ENCODE measurements at regions not wholly inside any gene's neighbourhood (a gene's known extent, or its start where the extent isn't known, plus 50 kb on each side); places are given as distances from the start of the nearest gene placed in this dataset.

DNA sequence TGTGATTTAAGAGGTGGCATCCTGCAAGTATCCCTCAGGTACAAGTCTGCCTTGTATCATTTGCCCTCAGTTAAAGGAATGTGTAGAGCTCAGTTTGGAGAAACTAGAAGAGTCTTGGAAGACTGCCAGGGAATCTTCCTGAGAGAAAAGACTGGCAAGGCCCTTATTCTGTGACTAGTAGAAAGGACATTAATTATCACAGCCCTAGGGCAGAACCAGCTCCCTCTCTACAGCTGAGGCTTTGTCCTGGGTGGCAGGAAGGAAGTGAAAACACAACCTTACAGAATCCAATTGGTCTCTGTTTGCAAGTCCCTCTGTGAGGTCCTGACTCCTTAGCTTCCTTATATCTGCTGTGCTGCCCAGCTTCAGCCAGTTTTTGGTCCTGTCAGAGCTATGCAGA, 385.9 kb upstream of the CYRIA start:
- Histone ChIP-seq H3K4me2 (no peak overlapping the region), H3K36me3 (replicated peaks; ENCODE audit: insufficient read depth, low read depth) (no peaks in the 10 kb centered on the region), H4K20me1 (ENCODE audit: insufficient read depth, poor library complexity, severe bottlenecking) (no peaks in the 10 kb centered on the region), H2AFZ (no peak overlapping the region), H3K4me1 (ENCODE audit: insufficient read depth) (no peaks in the 10 kb centered on the region), H3K27ac (no peak overlapping the region), H3K79me2 (no peaks in the 10 kb centered on the region), H3K9me3 (ENCODE audit: low read depth) (no peaks in the 10 kb centered on the region), H3K9me2 (replicated peaks; ENCODE audit: insufficient read depth) (no peaks in the 10 kb centered on the region), H3K27me3 (no peaks in the 10 kb centered on the region), H3K4me3 (no peak overlapping the region)
- DNase-seq (ENCODE audit: low spot score) = no peak
- TF ChIP-seq EZH2phosphoT487 (IDR thresholded peaks at IDR 0.05; ENCODE audit: low read depth, severe bottlenecking, unreplicated experiment) = no peak
- no peak for TF ChIP-seq EZH2 (IDR thresholded peaks at IDR 0.05; ENCODE audit: borderline replicate concordance)
- no peak for TF ChIP-seq CTCF (IDR thresholded peaks at IDR 0.05; ENCODE audit: poor library complexity)

- 88% methylated on average over 1 of the region's 1 CpG for WGBS (ENCODE audit: low lambda C conversion rate, missing lambda C conversion rate)
- H2AFZ ChIP-seq = no peak overlapping the region
Measured at GRCh38 chr2:17043173-17043572, 377.5 kb upstream of the CYRIA start.

GRCh38 chr2:17036361-17036760, 370.7 kb upstream of the CYRIA start:
- no peaks in the 10 kb centered on the region for H4K20me1 ChIP-seq (ENCODE audit: insufficient read depth, poor library complexity, severe bottlenecking)
- H3K4me2 ChIP-seq = no peak overlapping the region
- no peaks in the 10 kb centered on the region for H3K4me1 ChIP-seq (ENCODE audit: insufficient read depth)
- 91% methylated on average over 5 of the region's 5 CpGs for WGBS (ENCODE audit: low lambda C conversion rate, missing lambda C conversion rate)
- no peaks in the 10 kb centered on the region for H3K36me3 ChIP-seq (replicated peaks; ENCODE audit: insufficient read depth, low read depth)
- no peaks in the 10 kb centered on the region for H3K9me3 ChIP-seq (ENCODE audit: low read depth)
- H3K9me2 ChIP-seq (replicated peaks; ENCODE audit: insufficient read depth) = no peaks in the 10 kb centered on the region
- DNase-seq (ENCODE audit: low spot score) = no peak
- H3K79me2 ChIP-seq = no peaks in the 10 kb centered on the region
- no peak overlapping the region for H2AFZ ChIP-seq
- H3K27ac ChIP-seq = no peak overlapping the region
- no peaks in the 10 kb centered on the region for H3K27me3 ChIP-seq
- H3K4me3 ChIP-seq = no peak overlapping the region
- TF ChIP-seq CTCF (IDR thresholded peaks at IDR 0.05; ENCODE audit: poor library complexity) (no peak), EZH2 (IDR thresholded peaks at IDR 0.05; ENCODE audit: borderline replicate concordance) (no peak), EZH2phosphoT487 (IDR thresholded peaks at IDR 0.05; ENCODE audit: low read depth, severe bottlenecking, unreplicated experiment) (no peak)

More at GRCh38 chr2:17043173-17043572, 377.5 kb upstream of the CYRIA start:
- Histone ChIP-seq H3K4me1 (ENCODE audit: insufficient read depth) (no peaks in the 10 kb centered on the region), H3K36me3 (replicated peaks; ENCODE audit: insufficient read depth, low read depth) (no peaks in the 10 kb centered on the region), H3K9me3 (ENCODE audit: low read depth) (no peaks in the 10 kb centered on the region), H3K9me2 (replicated peaks; ENCODE audit: insufficient read depth) (no peaks in the 10 kb centered on the region), H3K79me2 (no peaks in the 10 kb centered on the region), H3K4me2 (no peak overlapping the region), H3K27me3 (no peaks in the 10 kb centered on the region), H3K27ac (no peak overlapping the region), H3K4me3 (no peak overlapping the region), H4K20me1 (ENCODE audit: insufficient read depth, poor library complexity, severe bottlenecking) (no peaks in the 10 kb centered on the region)
- no peak for TF ChIP-seq CTCF (IDR thresholded peaks at IDR 0.05; ENCODE audit: poor library complexity)
- no peak for TF ChIP-seq EZH2 (IDR thresholded peaks at IDR 0.05; ENCODE audit: borderline replicate concordance)
- no peak for TF ChIP-seq EZH2phosphoT487 (IDR thresholded peaks at IDR 0.05; ENCODE audit: low read depth, severe bottlenecking, unreplicated experiment)
- DNase-seq (ENCODE audit: low spot score) = no peak

DNA sequence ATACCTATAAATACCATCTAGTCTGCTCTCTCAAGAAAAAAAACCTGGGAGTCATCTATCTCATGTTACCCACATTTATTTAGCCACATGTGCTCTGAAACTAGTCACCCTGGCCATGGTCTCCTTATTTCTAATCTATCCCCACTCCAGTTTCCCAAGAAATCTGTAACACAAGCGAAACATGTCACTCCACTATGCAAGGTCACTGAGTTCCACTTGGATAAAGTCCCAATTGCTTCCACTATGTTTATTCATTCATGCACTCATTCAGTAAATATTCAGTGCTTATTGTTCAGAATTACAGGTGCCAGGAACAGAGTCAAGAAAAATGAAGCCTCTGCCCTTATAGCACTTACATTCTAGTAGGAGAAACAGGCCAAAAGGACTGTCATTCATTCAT, 369.4 kb upstream of the CYRIA start:
- H3K9me3 ChIP-seq (ENCODE audit: low read depth) = no peaks in the 10 kb centered on the region
- no peak for TF ChIP-seq CTCF (IDR thresholded peaks at IDR 0.05; ENCODE audit: poor library complexity)
- H3K79me2 ChIP-seq = no peaks in the 10 kb centered on the region

More for the DNA sequence above, 369.4 kb upstream of the CYRIA start:
- Histone ChIP-seq H3K4me1 (ENCODE audit: insufficient read depth) (no peaks in the 10 kb centered on the region), H3K27ac (no peak overlapping the region), H3K27me3 (no peaks in the 10 kb centered on the region), H2AFZ (no peak overlapping the region), H3K4me2 (no peak overlapping the region), H3K4me3 (no peak overlapping the region), H3K9me2 (replicated peaks; ENCODE audit: insufficient read depth) (no peaks in the 10 kb centered on the region), H3K36me3 (replicated peaks; ENCODE audit: insufficient read depth, low read depth) (no peaks in the 10 kb centered on the region), H4K20me1 (ENCODE audit: insufficient read depth, poor library complexity, severe bottlenecking) (no peaks in the 10 kb centered on the region)
- 72% methylated on average over 1 of the region's 1 CpG for WGBS (ENCODE audit: low lambda C conversion rate, missing lambda C conversion rate)
- no peak for DNase-seq (ENCODE audit: low spot score)

Measured in hepatocyte (in vitro differentiated cells).